ENCODE measurements at regions not wholly inside any gene's neighbourhood (a gene's known extent, or its start where the extent isn't known, plus 50 kb on each side); places are given as distances from the start of the nearest gene placed in this dataset.
A peak's percentile ranks its signal among the peaks of the same experiment; 100 is the strongest.

- Histone ChIP-seq H3K4me3 (no peak overlapping the region), H3K27me3 (no peaks in the 10 kb centered on the region), H3K27ac (peak overlapping the region; percentile 78), H3K36me3 (peaks cover 20% of the 10 kb centered on the region; the same call in 1 of the 2 replicates), H3K9ac (no peak overlapping the region), H3K9me3 (no peaks in the 10 kb centered on the region), H3K4me1 (peaks cover 58% of the 10 kb centered on the region), H3K4me2 (peak overlapping the region; percentile 79), H4K20me1 (peaks cover 78% of the 10 kb centered on the region)
- no peak for TF ChIP-seq Cebpa-rat (IDR thresholded peaks at IDR 0.05)
These were observed 59.5 kb downstream of the NAV1 start for GRCh38 chr1:201598396-201598795.

GRCh38 chr1:201598973-201599372 lies 60.0 kb downstream of the NAV1 start:
- TF ChIP-seq Cebpa-rat (IDR thresholded peaks at IDR 0.05) = no peak
- no peak overlapping the region for H3K9ac ChIP-seq

GRCh38 chr1:201599548-201599947 lies 60.6 kb downstream of the NAV1 start:
- no peaks in the 10 kb centered on the region for H3K9me3 ChIP-seq
- H3K4me3 ChIP-seq = no peak overlapping the region
- H4K20me1 ChIP-seq = peaks cover 78% of the 10 kb centered on the region
- H3K36me3 ChIP-seq = peaks cover 20% of the 10 kb centered on the region; the same call in 1 of the 2 replicates
- peak overlapping the region; percentile 79 for H3K4me2 ChIP-seq
- H3K4me1 ChIP-seq = peaks cover 70% of the 10 kb centered on the region
- TF ChIP-seq Cebpa-rat (IDR thresholded peaks at IDR 0.05) = no peak
- peak overlapping the region; percentile 23; the same call in 1 of the 2 replicates for H3K9ac ChIP-seq
- peak overlapping the region; percentile 78 for H3K27ac ChIP-seq
- no peaks in the 10 kb centered on the region for H3K27me3 ChIP-seq

More at GRCh38 chr1:201598973-201599372, 60.0 kb downstream of the NAV1 start:
- Histone ChIP-seq H3K9me3 (no peaks in the 10 kb centered on the region), H3K4me3 (no peak overlapping the region), H3K4me1 (peaks cover 64% of the 10 kb centered on the region), H3K36me3 (peaks cover 20% of the 10 kb centered on the region; the same call in 1 of the 2 replicates), H3K27me3 (no peaks in the 10 kb centered on the region), H3K4me2 (peak overlapping the region; percentile 79), H3K27ac (peak overlapping the region; percentile 78), H4K20me1 (peaks cover 78% of the 10 kb centered on the region)

- no peak overlapping the region for H3K27ac ChIP-seq
- no peaks in the 10 kb centered on the region for H3K9me3 ChIP-seq
- H3K36me3 ChIP-seq = peaks cover 13% of the 10 kb centered on the region; the same call in 1 of the 2 replicates
- H4K20me1 ChIP-seq = peaks cover 75% of the 10 kb centered on the region
- no peak overlapping the region for H3K4me2 ChIP-seq
- H3K4me3 ChIP-seq = no peak overlapping the region
- no peak overlapping the region for H3K9ac ChIP-seq
- peaks cover 62% of the 10 kb centered on the region for H3K4me1 ChIP-seq
- H3K27me3 ChIP-seq = no peaks in the 10 kb centered on the region
- no peak for TF ChIP-seq Cebpa-rat (IDR thresholded peaks at IDR 0.05)
These were observed 63.7 kb downstream of the NAV1 start for GRCh38 chr1:201602413-201603265.

GRCh38 chr1:201603613-201604232 lies 64.8 kb downstream of the NAV1 start:
- Histone ChIP-seq H3K27me3 (no peaks in the 10 kb centered on the region), H4K20me1 (peaks cover 83% of the 10 kb centered on the region), H3K27ac (no peak overlapping the region), H3K4me2 (no peak overlapping the region), H3K4me1 (peaks cover 56% of the 10 kb centered on the region), H3K9me3 (no peaks in the 10 kb centered on the region), H3K4me3 (no peak overlapping the region), H3K9ac (no peak overlapping the region), H3K36me3 (peaks cover 20% of the 10 kb centered on the region; the same call in 1 of the 2 replicates)
- TF ChIP-seq Cebpa-rat (IDR thresholded peaks at IDR 0.05) = no peak

GRCh38 chr1:201605385-201606010 lies 66.6 kb downstream of the NAV1 start:
- H3K36me3 ChIP-seq = peaks cover 25% of the 10 kb centered on the region; the same call in 1 of the 2 replicates
- TF ChIP-seq Cebpa-rat (IDR thresholded peaks at IDR 0.05) = no peak
- H4K20me1 ChIP-seq = peaks cover 92% of the 10 kb centered on the region
- H3K9me3 ChIP-seq = no peaks in the 10 kb centered on the region
- H3K4me3 ChIP-seq = no peak overlapping the region
- H3K27ac ChIP-seq = no peak overlapping the region
- H3K9ac ChIP-seq = no peak overlapping the region
- no peaks in the 10 kb centered on the region for H3K27me3 ChIP-seq
- H3K4me2 ChIP-seq = no peak overlapping the region
- peaks cover 56% of the 10 kb centered on the region for H3K4me1 ChIP-seq

GRCh38 chr1:201606096-201606495 lies 67.2 kb downstream of the NAV1 start:
- H3K9me3 ChIP-seq = no peaks in the 10 kb centered on the region
- no peak overlapping the region for H3K9ac ChIP-seq
- H3K4me2 ChIP-seq = no peak overlapping the region
- H4K20me1 ChIP-seq = peaks cover 92% of the 10 kb centered on the region
- no peaks in the 10 kb centered on the region for H3K27me3 ChIP-seq
- peaks cover 19% of the 10 kb centered on the region; the same call in 1 of the 2 replicates for H3K36me3 ChIP-seq
- H3K27ac ChIP-seq = no peak overlapping the region
- no peak for TF ChIP-seq Cebpa-rat (IDR thresholded peaks at IDR 0.05)
- peaks cover 58% of the 10 kb centered on the region for H3K4me1 ChIP-seq
- H3K4me3 ChIP-seq = no peak overlapping the region

- Histone ChIP-seq H3K27me3 (no peaks in the 10 kb centered on the region), H3K9ac (no peak overlapping the region), H3K27ac (no peak overlapping the region), H3K4me3 (no peak overlapping the region), H3K4me2 (no peak overlapping the region), H3K9me3 (no peaks in the 10 kb centered on the region), H4K20me1 (peaks cover 92% of the 10 kb centered on the region), H3K36me3 (peaks cover 17% of the 10 kb centered on the region; the same call in 1 of the 2 replicates), H3K4me1 (peaks cover 61% of the 10 kb centered on the region)
- TF ChIP-seq Cebpa-rat (IDR thresholded peaks at IDR 0.05) = no peak
These were observed 67.7 kb downstream of the NAV1 start for GRCh38 chr1:201606623-201607022.

GRCh38 chr1:201608635-201609395 lies 69.9 kb downstream of the NAV1 start:
- H3K9me3 ChIP-seq = no peaks in the 10 kb centered on the region
- no peak overlapping the region for H3K4me3 ChIP-seq
- H4K20me1 ChIP-seq = peaks cover 91% of the 10 kb centered on the region
- H3K4me2 ChIP-seq = peak overlapping the region; percentile 75
- no peak for TF ChIP-seq Cebpa-rat (IDR thresholded peaks at IDR 0.05)
- H3K9ac ChIP-seq = no peak overlapping the region; the same call in 1 of the 2 replicates
- no peaks in the 10 kb centered on the region for H3K27me3 ChIP-seq
- peaks cover 17% of the 10 kb centered on the region; the same call in 1 of the 2 replicates for H3K36me3 ChIP-seq
- H3K4me1 ChIP-seq = peaks cover 53% of the 10 kb centered on the region
- H3K27ac ChIP-seq = peak overlapping the region; percentile 37; the same call in 1 of the 2 replicates
